ENCODE measurements at regions not wholly inside any gene's neighbourhood (a gene's known extent, or its start where the extent isn't known, plus 50 kb on each side); places are given as distances from the start of the nearest gene placed in this dataset.
"Not testable (repeated sequence)": the region's sequence is repeated elsewhere in the genome, so short reads cannot be mapped to it uniquely, and the experiment has no call there.

DNA sequence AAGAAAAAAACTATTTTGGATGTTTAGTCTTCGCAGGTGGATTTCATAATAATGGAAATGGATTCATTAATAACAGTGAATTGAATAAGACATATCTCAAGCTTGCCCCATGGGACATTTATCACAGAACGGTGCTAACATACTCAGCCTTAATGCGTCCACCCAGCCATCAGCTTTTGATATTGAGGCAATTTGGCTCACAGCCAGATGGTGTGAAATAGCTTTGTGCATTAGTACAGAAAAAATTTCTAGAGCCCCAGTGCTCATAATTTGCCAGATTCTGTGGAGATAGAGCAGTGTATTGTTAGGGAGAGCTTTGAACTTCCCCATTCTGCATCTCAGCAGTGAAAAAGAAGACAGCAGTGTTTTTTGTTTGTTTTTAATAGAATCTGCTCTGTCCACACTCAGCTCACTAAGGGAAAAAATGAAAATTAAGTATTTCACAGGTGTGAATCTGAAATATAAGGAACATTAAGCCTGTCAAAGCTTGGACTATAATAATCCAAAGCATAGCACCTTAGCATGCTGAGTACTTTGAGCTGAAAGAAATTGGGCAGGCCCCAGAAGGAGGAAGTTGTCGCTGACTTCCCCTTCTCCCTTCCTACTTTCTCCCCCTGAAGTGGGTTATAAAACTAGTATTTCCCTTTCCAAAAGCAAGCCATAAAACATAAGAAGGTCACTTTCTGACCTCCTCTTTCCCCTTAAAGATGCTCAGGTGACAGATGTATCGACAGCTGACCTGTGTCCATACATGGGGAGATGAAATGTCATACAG lies 295.8 kb downstream of the MAGEB5 start:
- peaks cover 2% of the 10 kb centered on the region for H3K27me3 Mint-ChIP-seq (ENCODE audit: unreplicated experiment)
- peaks cover 3% of the 10 kb centered on the region for H3K9me3 Mint-ChIP-seq (ENCODE audit: unreplicated experiment)
- DNase-seq (ENCODE audit: extremely low spot score, unreplicated experiment), result no peak
- no peaks in the 10 kb centered on the region for H3K4me1 Mint-ChIP-seq (ENCODE audit: unreplicated experiment)
- TF ChIP-seq, protein P1, sequence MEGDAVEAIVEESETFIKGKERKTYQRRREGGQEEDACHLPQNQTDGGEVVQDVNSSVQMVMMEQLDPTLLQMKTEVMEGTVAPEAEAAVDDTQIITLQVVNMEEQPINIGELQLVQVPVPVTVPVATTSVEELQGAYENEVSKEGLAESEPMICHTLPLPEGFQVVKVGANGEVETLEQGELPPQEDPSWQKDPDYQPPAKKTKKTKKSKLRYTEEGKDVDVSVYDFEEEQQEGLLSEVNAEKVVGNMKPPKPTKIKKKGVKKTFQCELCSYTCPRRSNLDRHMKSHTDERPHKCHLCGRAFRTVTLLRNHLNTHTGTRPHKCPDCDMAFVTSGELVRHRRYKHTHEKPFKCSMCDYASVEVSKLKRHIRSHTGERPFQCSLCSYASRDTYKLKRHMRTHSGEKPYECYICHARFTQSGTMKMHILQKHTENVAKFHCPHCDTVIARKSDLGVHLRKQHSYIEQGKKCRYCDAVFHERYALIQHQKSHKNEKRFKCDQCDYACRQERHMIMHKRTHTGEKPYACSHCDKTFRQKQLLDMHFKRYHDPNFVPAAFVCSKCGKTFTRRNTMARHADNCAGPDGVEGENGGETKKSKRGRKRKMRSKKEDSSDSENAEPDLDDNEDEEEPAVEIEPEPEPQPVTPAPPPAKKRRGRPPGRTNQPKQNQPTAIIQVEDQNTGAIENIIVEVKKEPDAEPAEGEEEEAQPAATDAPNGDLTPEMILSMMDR (IDR thresholded peaks at IDR 0.05), result no peak
- H3K36me3 Mint-ChIP-seq (ENCODE audit: unreplicated experiment), result no peaks in the 10 kb centered on the region
- H3K27ac Mint-ChIP-seq (ENCODE audit: unreplicated experiment), result no peak overlapping the region
- H3K4me3 Mint-ChIP-seq (ENCODE audit: unreplicated experiment), result no peak overlapping the region

DNA sequence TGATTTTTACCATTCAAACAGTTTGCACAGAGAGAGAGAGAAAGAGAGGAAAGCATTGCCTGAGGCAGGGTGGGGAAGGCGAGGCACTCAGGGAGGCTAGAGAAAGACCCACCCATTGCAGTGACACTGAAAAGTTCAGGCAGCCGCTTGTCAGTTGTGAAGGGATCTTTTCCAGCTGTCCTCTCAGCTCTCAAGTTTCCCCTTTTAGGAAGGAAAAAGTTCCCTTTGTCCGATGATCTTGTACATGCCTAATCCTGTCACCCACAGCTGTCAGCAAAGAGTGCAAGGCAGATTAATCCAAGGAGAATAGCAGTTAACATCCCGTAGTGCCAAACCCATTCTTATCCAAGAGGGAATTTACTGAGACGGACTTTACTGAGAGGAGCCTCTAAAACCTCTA lies 255.0 kb downstream of the MAGEB5 start:
- Mint-ChIP-seq H3K4me1 (ENCODE audit: unreplicated experiment) (no peaks in the 10 kb centered on the region), H3K27ac (ENCODE audit: unreplicated experiment) (no peak overlapping the region), H3K4me3 (ENCODE audit: unreplicated experiment) (no peak overlapping the region), H3K36me3 (ENCODE audit: unreplicated experiment) (no peaks in the 10 kb centered on the region), H3K27me3 (ENCODE audit: unreplicated experiment) (no peaks in the 10 kb centered on the region), H3K9me3 (ENCODE audit: unreplicated experiment) (peaks cover 18% of the 10 kb centered on the region)
- TF ChIP-seq, protein P1 (IDR thresholded peaks at IDR 0.05), result no peak
- no peak for DNase-seq (ENCODE audit: extremely low spot score, unreplicated experiment)

DNA sequence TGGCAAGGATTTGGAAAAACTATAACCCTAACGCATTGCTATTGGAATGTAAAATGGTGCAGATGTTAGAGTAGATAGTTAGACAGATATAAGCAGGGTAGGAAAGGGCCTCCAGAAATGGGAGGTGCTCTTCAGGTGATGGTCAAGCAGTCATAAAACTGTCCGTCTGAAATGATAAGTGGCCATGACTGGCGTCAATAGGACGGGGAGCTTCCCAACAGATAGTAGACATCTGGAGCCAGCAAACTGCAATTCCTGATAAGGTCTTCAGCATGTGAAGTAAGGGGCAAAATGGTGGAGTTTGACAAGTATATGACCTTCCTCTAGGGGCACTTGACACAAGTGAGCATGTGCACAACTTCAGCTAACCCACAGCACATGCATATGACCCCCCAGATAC lies 250.4 kb downstream of the MAGEB5 start:
- Mint-ChIP-seq H3K9me3 (ENCODE audit: unreplicated experiment) (peaks cover 25% of the 10 kb centered on the region), H3K36me3 (ENCODE audit: unreplicated experiment) (no peaks in the 10 kb centered on the region), H3K4me1 (ENCODE audit: unreplicated experiment) (peaks cover 4% of the 10 kb centered on the region), H3K27ac (ENCODE audit: unreplicated experiment) (no peak overlapping the region), H3K4me3 (ENCODE audit: unreplicated experiment) (no peak overlapping the region), H3K27me3 (ENCODE audit: unreplicated experiment) (no peaks in the 10 kb centered on the region)
- TF ChIP-seq, protein P1 (IDR thresholded peaks at IDR 0.05), result no peak
- no peak for DNase-seq (ENCODE audit: extremely low spot score, unreplicated experiment)

DNA sequence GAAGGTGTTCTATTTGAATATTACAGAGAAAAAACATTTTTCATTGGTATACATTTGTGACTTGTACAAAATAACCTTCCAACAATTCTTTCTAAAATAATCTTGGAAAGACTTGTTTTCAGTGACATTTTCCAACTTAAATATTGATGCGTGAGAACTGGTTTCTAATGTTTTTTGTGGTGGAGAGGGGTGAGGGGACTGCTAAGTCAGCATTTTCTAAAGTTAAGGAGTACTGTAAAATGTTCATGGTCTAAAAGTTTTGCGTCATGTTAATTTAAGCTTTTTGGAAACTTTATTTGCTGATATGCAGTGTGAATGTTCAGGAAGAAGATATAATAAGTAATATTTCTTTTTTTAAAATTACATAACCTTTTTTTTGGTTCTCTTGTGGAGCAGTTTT lies 229.3 kb downstream of the MAGEB5 start:
- no peak for DNase-seq (ENCODE audit: extremely low spot score, unreplicated experiment)
- TF ChIP-seq, protein P1 (IDR thresholded peaks at IDR 0.05), result no peak
- Mint-ChIP-seq H3K9me3 (ENCODE audit: unreplicated experiment) (no peaks in the 10 kb centered on the region), H3K27ac (ENCODE audit: unreplicated experiment) (no peak overlapping the region), H3K36me3 (ENCODE audit: unreplicated experiment) (no peaks in the 10 kb centered on the region), H3K4me3 (ENCODE audit: unreplicated experiment) (no peak overlapping the region), H3K4me1 (ENCODE audit: unreplicated experiment) (no peaks in the 10 kb centered on the region), H3K27me3 (ENCODE audit: unreplicated experiment) (no peaks in the 10 kb centered on the region)

DNA sequence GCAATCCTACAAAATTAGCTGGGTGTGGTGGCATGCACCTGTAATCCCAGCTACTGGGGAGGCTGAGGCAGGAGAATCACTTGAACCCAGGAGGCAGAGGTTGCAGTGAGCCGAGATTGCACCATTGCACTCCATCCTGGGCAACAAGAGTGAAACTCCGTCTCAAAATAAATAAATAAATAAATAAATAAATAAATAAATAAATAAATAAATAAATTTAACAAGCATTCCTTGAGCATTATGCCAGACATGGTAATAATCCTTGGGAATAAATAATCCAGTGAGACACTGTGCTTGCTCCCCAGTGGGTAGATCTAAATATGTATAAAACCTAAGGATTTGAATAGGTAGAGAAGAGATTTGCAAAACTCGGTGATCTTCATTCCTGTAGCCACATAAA lies 228.4 kb downstream of the MAGEB5 start:
- not testable (repeated sequence) for H3K9me3 Mint-ChIP-seq (ENCODE audit: unreplicated experiment); H3K4me1 Mint-ChIP-seq (ENCODE audit: unreplicated experiment); H3K36me3 Mint-ChIP-seq (ENCODE audit: unreplicated experiment); H3K27ac Mint-ChIP-seq (ENCODE audit: unreplicated experiment); DNase-seq (ENCODE audit: extremely low spot score, unreplicated experiment); H3K27me3 Mint-ChIP-seq (ENCODE audit: unreplicated experiment); H3K4me3 Mint-ChIP-seq (ENCODE audit: unreplicated experiment)

Data from osteocyte (in vitro differentiated cells).